HCT116 (cell line): ENCODE measurements at regions not wholly inside any gene's neighbourhood (a gene's known extent, or its start where the extent isn't known, plus 50 kb on each side); places are given as distances from the start of the nearest gene placed in this dataset.

Experiments used
- ATAC-seq: fragments of 200-7000 bp; cut with Tn5 transposase; 2 replicates; pipeline ENCODE4 v1.9.1; 2020; ENCODE audit warnings: mild to moderate bottlenecking, moderate library complexity
- BruUV-seq: library from RNA; stranded (reverse); fragments of 400-500 nt; replicated peaks from 2 replicates; lab custom pipeline; 2021; lab: Mats Ljungman, UMichigan
- CTCF ChIA-PET: fragments of 300-600 bp; sonication (Branson Sonifier 250); formaldehyde crosslinking; loops from one replicate; lab custom pipeline; 2021; ENCODE audit warnings: antibody characterized with exemption; lab: Charles Lee
- POLR2A ChIA-PET: fragments of 300-600, 350-600 bp; sonication (Branson Sonifier 250); formaldehyde crosslinking; loops from one replicate; lab custom pipeline; 2021; ENCODE audit warnings: antibody characterized with exemption; lab: Charles Lee
- RAD21 ChIA-PET, 2 experiments: fragments of 300-600 bp; sonication (Branson Sonifier 250); formaldehyde crosslinking; loops; one replicate each; lab custom pipeline; 2023; ENCODE audit warnings: low total read pairs in 2 of 2; ENCODE audit not compliant: uncharacterized antibody in 2 of 2, unreplicated experiment in 2 of 2, low non-redundant PET in 1 of 2; lab: Charles Lee
- DNase-seq: peaks from one replicate; pipeline ENCODE4 v3.0.0-alpha.2; 2010; ENCODE audit warnings: low read depth, low spot score
- H2AFZ ChIP-seq: fragments of 200-600 bp; shearing (Covaris generic), sonication (generic); 2 replicates; pipeline ENCODE4 v1.6.1; 2017; ENCODE audit warnings: low read depth, mixed run types, mixed read lengths, antibody characterized with exemption, low read length; ENCODE audit not compliant: poor library complexity, severe bottlenecking
- H3K27ac ChIP-seq: 2 replicates; pipeline ENCODE4 v1.5.1; 2012; ENCODE audit warnings: low read depth, low read length
- H3K27me3 ChIP-seq: fragments of 200-600 bp; sonication (generic); 2 replicates; pipeline ENCODE4 v1.6.1; 2016; ENCODE audit warnings: mixed run types, low read length, mixed read lengths; ENCODE audit not compliant: insufficient read depth
- H3K36me3 ChIP-seq, 2 experiments: fragments of 200-500 bp in 1 of 2; fragments of 200-600 bp in 1 of 2; sonication (Bioruptor generic) in 1 of 2; sonication (generic) in 1 of 2; 2 replicates each; pipeline versions ENCODE4 v1.5.1 to v1.6.1; 2014 to 2016; ENCODE audit warnings: low read length in 2 of 2, inconsistent platforms in 1 of 2, mixed read lengths in 1 of 2, mixed run types in 1 of 2; ENCODE audit not compliant: insufficient read depth in 2 of 2, control insufficient read depth in 1 of 2
- H3K4me1 ChIP-seq, 2 experiments: fragments of 200-600 bp in 1 of 2; sonication (generic) in 1 of 2; 2 replicates each; pipeline versions ENCODE4 v1.5.1 to v1.6.1; 2012 to 2017; ENCODE audit warnings: low read length in 2 of 2, inconsistent platforms in 1 of 2, mild to moderate bottlenecking in 1 of 2, mixed read lengths in 1 of 2, mixed run types in 1 of 2, moderate library complexity in 1 of 2; ENCODE audit not compliant: insufficient read depth in 2 of 2, control insufficient read depth in 1 of 2
- H3K4me2 ChIP-seq: fragments of 200-600 bp; sonication (generic); 2 replicates; pipeline ENCODE4 v1.6.1; 2017; ENCODE audit warnings: mixed run types, low read length, mixed read lengths
- H3K4me3 ChIP-seq, 2 experiments: fragments of 200-600 bp in 1 of 2; sonication (generic) in 1 of 2; replicated peaks in 1 of 2; 2 replicates each; pipeline ENCODE4 v1.5.1; 2011 to 2016; ENCODE audit warnings: low read length in 2 of 2, control low read depth in 1 of 2, low read depth in 1 of 2, mild to moderate bottlenecking in 1 of 2, mixed read lengths in 1 of 2, mixed run types in 1 of 2
- H3K79me2 ChIP-seq: fragments of 200-600 bp; sonication (generic); 2 replicates; pipeline ENCODE4 v1.6.1; 2017; ENCODE audit warnings: mild to moderate bottlenecking, mixed run types, low read length, moderate library complexity, mixed read lengths; ENCODE audit not compliant: insufficient read depth
- H3K9ac ChIP-seq: fragments of 200-600 bp; sonication (generic); 2 replicates; pipeline ENCODE4 v1.6.1; 2016; ENCODE audit warnings: low read length, mixed read lengths
- H3K9me2 ChIP-seq: fragments of 200-600 bp; sonication (generic), shearing (Covaris generic); 2 replicates; pipeline ENCODE4 v1.6.1; 2017; ENCODE audit warnings: mixed run types, mild to moderate bottlenecking, moderate library complexity; ENCODE audit not compliant: insufficient read depth
- H3K9me3 ChIP-seq, 2 experiments: fragments of 200-500 bp in 1 of 2; fragments of 200-600 bp in 1 of 2; sonication (Bioruptor generic) in 1 of 2; sonication (generic) in 1 of 2; 2 replicates each; pipeline ENCODE4 v1.6.1; 2014 to 2017; ENCODE audit warnings: low read length in 2 of 2, mixed read lengths in 2 of 2, inconsistent platforms in 1 of 2, low read depth in 1 of 2, mild to moderate bottlenecking in 1 of 2, mixed run types in 1 of 2, moderate library complexity in 1 of 2; ENCODE audit not compliant: control insufficient read depth in 1 of 2, insufficient read depth in 1 of 2
- H4K20me1 ChIP-seq: fragments of 200-600 bp; sonication (generic), shearing (Covaris generic); 2 replicates; pipeline ENCODE4 v1.6.1; 2017; ENCODE audit warnings: mixed run types, mild to moderate bottlenecking, moderate library complexity; ENCODE audit not compliant: insufficient read depth
- CBX3 ChIP-seq: IDR thresholded peaks from 2 replicates; pipeline ENCODE4 v1.6.1; 2012; ENCODE audit warnings: low read depth
- CEBPB ChIP-seq: IDR thresholded peaks from 2 replicates; pipeline ENCODE4 v1.6.1; 2012; ENCODE audit warnings: low read depth
- ELF1 ChIP-seq: IDR thresholded peaks from 2 replicates; pipeline ENCODE4 v1.6.1; 2012; ENCODE audit warnings: low read depth, borderline replicate concordance
- EZH2 ChIP-seq: fragments of 200-600 bp; sonication (generic); IDR thresholded peaks from 2 replicates; pipeline ENCODE4 v1.6.1; 2017; ENCODE audit warnings: antibody characterized with exemption, mixed run types
- FOSL1 ChIP-seq: IDR thresholded peaks from 2 replicates; pipeline ENCODE4 v1.6.1; 2012; ENCODE audit warnings: low read depth
- JUND ChIP-seq: IDR thresholded peaks from 2 replicates; pipeline ENCODE4 v1.6.1; 2012
- POLR2A ChIP-seq: IDR thresholded peaks from 2 replicates; pipeline ENCODE4 v1.7.0; 2011; ENCODE audit warnings: borderline replicate concordance; ENCODE audit not compliant: insufficient read depth, insufficient read length; ENCODE audit errors: extremely low read depth
- RAD21 ChIP-seq: IDR thresholded peaks from 2 replicates; pipeline ENCODE4 v1.6.1; 2012; ENCODE audit warnings: low read depth, mild to moderate bottlenecking
- REST ChIP-seq: IDR thresholded peaks from 2 replicates; pipeline ENCODE4 v1.6.1; 2012; ENCODE audit warnings: low read depth
- SIN3A ChIP-seq: IDR thresholded peaks from 2 replicates; pipeline ENCODE4 v1.6.1; 2012; ENCODE audit warnings: low read depth
- TCF7L2 ChIP-seq: IDR thresholded peaks from 2 replicates; pipeline ENCODE4 v1.7.0; 2011; ENCODE audit warnings: borderline replicate concordance, inconsistent platforms; ENCODE audit not compliant: insufficient read depth, insufficient read length; ENCODE audit errors: extremely low read depth
- YY1 ChIP-seq: IDR thresholded peaks from 2 replicates; pipeline ENCODE4 v1.6.1; 2011; ENCODE audit warnings: low read length, low read depth, moderate library complexity, mild to moderate bottlenecking; ENCODE audit not compliant: insufficient replicate concordance; ENCODE audit errors: extremely low read depth
- ZNF274 ChIP-seq: fragments of 200-500 bp; sonication (Bioruptor generic); IDR thresholded peaks from 2 replicates; pipeline ENCODE4 v1.6.1; 2014; ENCODE audit warnings: mild to moderate bottlenecking, low read depth, low read length, inconsistent platforms
- intact Hi-C: fragments of 100-400 bp; cut with micrococcal nuclease; formaldehyde crosslinking; loops from 2 replicates; pipeline ENCODE4 v1.10.0; 2022
- TF ChIP-seq, protein P1 (sequence below): IDR thresholded peaks from 2 replicates; pipeline ENCODE4 v1.6.1; 2011; ENCODE audit warnings: mild to moderate bottlenecking, low read length, moderate library complexity; ENCODE audit not compliant: insufficient replicate concordance; ENCODE audit errors: extremely low read depth

DNA sequence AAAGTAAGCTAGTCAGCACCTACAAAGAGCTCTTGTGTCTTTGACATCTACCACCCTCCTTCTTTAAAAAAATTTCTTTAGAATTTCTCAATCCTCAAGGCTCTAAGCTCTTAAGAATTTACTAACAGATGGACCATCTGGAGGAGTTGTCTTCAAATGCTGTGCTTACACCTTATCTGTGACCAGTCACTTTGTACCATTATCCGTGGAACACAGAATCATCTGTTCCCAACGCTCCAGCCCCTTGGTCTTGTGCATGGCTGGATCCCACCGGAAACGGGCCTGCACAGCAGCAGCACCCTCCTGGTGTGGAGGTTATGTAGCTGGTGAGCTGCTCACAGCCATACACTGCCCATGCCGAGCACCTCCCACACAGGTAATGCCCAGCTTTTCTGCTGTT lies 89.0 kb downstream of the TBX19 start:
- DNase-seq: no peak
- intact Hi-C loops: no loop called here
- TF ChIP-seq REST (no peak), ZNF274 (no peak), TCF7L2 (no peak), SIN3A (no peak), RAD21 (no peak), POLR2A (no peak), CEBPB (no peak), JUND (no peak), CBX3 (no peak), YY1 (no peak), ELF1 (no peak), FOSL1 (no peak), EZH2 (no peak)
- TF ChIP-seq, protein P1, sequence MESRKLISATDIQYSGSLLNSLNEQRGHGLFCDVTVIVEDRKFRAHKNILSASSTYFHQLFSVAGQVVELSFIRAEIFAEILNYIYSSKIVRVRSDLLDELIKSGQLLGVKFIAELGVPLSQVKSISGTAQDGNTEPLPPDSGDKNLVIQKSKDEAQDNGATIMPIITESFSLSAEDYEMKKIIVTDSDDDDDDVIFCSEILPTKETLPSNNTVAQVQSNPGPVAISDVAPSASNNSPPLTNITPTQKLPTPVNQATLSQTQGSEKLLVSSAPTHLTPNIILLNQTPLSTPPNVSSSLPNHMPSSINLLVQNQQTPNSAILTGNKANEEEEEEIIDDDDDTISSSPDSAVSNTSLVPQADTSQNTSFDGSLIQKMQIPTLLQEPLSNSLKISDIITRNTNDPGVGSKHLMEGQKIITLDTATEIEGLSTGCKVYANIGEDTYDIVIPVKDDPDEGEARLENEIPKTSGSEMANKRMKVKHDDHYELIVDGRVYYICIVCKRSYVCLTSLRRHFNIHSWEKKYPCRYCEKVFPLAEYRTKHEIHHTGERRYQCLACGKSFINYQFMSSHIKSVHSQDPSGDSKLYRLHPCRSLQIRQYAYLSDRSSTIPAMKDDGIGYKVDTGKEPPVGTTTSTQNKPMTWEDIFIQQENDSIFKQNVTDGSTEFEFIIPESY: no peak
- Histone ChIP-seq H3K27ac (no peak overlapping the region), H3K36me3 (no peaks in the 10 kb centered on the region), H3K9ac (no peak overlapping the region), H3K79me2 (no peaks in the 10 kb centered on the region), H3K4me2 (no peak overlapping the region), H3K4me1 (peaks cover 7 to 20% of the 10 kb centered on the region in 2 experiments; a peak in 2 of 4 replicates), H3K27me3 (no peaks in the 10 kb centered on the region), H3K4me3 (no peak overlapping the region), H3K9me2 (no peaks in the 10 kb centered on the region), H3K9me3 (no peaks in the 10 kb centered on the region), H4K20me1 (no peaks in the 10 kb centered on the region), H2AFZ (no peak overlapping the region)
- no peak for ATAC-seq
- ChIA-PET CTCF (no interaction called here), RAD21 (no interaction called here), POLR2A (no interaction called here)
- no TSS peak for BruUV-seq
